Astrocyte of the cerebellum (primary cell): ENCODE measurements at regions not wholly inside any gene's neighbourhood (a gene's known extent, or its start where the extent isn't known, plus 50 kb on each side); places are given as distances from the start of the nearest gene placed in this dataset.
"Not testable (repeated sequence)": the region's sequence is repeated elsewhere in the genome, so short reads cannot be mapped to it uniquely, and the experiment has no call there.

Experiments
- DNase-seq: peaks from one replicate; pipeline ENCODE4 v3.0.0-alpha.2; 2011; ENCODE audit warnings: low read depth
- H3K4me3 ChIP-seq: 2 replicates; pipeline ENCODE4 v1.5.1; 2011; ENCODE audit warnings: mild to moderate bottlenecking, low read depth, low read length, moderate library complexity
- in situ Hi-C: cut with HindIII; loops from 2 replicates; pipeline ENCODE4 v1.10.0; 2017; ENCODE audit warnings: low sequenced_read_pairs
- TF ChIP-seq, protein P1 (sequence below): IDR thresholded peaks from 2 replicates; pipeline ENCODE4 v1.5.1; 2012; ENCODE audit warnings: low read length, low read depth, moderate library complexity, mild to moderate bottlenecking; ENCODE audit errors: missing control alignments

DNA sequence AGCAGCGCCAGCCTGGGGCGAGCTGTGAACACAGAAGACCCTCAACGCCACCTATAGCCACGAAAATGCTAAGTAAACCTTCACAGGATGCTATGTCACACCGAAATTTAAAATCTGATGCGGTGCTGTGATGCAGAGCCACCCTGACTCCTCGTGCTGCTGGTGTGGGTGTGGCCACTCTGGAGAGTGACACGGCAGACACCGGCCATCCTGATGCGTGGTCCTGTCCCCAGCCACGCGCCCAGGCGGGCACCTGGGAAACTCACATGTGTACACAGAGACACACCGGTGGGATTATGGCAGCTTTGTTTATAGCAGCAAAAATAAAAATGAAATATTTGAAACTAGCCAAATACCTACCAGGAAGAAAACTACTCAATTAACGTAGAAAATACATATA lies 138.3 kb upstream of the SFSWAP start:
- no peak for DNase-seq
- in situ Hi-C loops, result no loop called here
- TF ChIP-seq, protein P1, sequence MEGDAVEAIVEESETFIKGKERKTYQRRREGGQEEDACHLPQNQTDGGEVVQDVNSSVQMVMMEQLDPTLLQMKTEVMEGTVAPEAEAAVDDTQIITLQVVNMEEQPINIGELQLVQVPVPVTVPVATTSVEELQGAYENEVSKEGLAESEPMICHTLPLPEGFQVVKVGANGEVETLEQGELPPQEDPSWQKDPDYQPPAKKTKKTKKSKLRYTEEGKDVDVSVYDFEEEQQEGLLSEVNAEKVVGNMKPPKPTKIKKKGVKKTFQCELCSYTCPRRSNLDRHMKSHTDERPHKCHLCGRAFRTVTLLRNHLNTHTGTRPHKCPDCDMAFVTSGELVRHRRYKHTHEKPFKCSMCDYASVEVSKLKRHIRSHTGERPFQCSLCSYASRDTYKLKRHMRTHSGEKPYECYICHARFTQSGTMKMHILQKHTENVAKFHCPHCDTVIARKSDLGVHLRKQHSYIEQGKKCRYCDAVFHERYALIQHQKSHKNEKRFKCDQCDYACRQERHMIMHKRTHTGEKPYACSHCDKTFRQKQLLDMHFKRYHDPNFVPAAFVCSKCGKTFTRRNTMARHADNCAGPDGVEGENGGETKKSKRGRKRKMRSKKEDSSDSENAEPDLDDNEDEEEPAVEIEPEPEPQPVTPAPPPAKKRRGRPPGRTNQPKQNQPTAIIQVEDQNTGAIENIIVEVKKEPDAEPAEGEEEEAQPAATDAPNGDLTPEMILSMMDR, result no peak
- no peak overlapping the region for H3K4me3 ChIP-seq

DNA sequence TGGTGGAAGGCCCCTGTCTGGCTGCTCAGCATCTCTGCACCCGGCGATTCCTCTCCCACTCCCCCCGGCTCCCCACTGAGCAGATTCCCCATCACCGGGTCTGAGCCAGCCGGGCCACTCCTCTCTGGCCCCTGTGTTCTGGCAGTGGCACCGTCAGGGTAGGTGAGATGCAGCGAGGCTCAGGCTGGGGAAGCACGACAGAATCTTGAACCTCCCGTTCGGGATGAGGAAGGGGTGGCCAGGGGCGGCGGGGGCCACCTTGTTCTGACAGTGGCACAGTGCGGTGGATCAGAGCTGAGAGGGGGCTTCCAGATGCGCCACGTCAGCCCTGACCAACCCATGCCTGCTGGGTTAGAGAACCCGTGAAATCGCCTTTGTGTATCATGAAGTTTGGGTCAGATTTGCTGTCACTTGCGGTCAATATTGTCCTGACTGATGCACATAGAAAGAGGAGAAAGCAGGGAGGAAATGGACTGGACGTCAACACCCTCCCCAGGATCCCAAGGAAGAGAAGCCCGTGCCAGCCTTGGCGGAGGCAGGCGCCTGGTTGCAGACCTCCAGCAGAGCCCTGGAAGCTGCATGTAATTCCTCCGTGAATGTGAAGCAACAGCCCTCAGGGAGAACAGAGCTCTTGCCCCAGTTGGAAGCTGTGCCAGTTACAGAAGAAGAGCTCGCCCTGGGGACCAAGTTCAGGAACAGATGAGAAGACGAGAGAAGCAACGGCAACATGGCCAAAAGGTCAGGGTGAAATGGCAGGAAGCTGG lies 137.1 kb upstream of the SFSWAP start:
- in situ Hi-C loops, result no loop called here
- no peak for DNase-seq
- TF ChIP-seq, protein P1, result no peak
- no peak overlapping the region for H3K4me3 ChIP-seq

DNA sequence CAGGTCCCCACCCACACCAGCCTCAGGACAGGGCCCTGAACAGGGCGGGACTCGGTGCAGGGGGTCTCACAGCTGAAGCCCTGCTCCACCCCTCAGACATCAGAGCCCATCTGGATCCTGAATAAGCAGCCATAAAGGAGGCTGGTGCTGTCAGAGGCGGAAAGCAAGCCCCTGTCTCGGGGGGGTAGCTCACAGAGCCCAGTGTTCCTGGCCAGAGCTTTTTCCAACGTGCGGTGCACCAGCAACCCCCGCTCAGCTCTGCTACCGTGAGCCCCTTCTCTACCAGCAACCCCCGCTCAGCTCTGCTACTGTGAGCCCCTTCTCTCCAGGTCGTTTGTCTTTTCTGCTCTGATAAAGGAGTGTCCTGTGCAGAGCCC lies 136.5 kb upstream of the SFSWAP start:
- DNase-seq, result no peak
- H3K4me3 ChIP-seq, result no peak overlapping the region
- TF ChIP-seq, protein P1, result no peak
- in situ Hi-C loops, result no loop called here

DNA sequence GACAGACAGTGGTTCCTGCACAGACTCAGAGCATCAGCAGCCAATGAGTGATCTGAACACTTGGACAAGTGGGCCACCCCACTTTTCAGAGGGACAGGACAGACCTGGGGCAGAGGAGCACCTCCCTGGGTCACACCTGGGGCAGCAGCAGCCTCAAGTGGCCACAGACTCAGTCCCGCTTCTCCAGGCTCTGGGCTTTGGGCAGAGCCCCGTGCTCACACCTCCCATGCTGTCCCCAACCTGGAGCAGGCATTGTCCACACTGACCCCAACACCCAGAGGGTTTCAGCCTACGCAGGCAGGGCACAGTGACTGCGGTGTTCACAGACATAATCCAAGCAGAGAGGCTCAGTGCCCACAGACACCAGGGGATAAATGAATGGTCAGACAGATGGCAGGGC lies 135.5 kb upstream of the SFSWAP start:
- in situ Hi-C loops, result no loop called here

DNA sequence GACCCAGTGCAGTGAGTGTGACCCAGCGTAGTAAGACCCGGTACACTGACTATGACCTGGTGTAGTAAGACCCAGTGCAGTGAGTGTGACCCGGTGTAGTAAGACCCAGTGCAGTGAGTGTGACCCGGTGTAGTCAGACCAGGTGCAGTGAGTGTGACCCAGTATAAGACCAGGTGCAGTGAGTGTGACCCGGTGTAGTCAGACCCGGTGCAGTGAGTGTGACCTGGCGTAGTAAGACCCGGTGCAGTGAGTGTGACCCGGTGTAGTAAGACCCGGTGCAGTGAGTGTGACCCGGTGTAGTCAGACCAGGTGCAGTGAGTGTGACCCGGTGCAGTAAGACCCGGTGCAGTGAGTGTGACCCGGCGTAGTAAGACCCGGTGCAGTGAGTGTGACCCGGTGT lies 134.2 kb upstream of the SFSWAP start:
- DNase-seq, in situ Hi-C loops: not testable (repeated sequence)

More for the DNA sequence above, 135.5 kb upstream of the SFSWAP start:
- no peak for DNase-seq
- H3K4me3 ChIP-seq, result no peak overlapping the region
- TF ChIP-seq, protein P1, result no peak

DNA sequence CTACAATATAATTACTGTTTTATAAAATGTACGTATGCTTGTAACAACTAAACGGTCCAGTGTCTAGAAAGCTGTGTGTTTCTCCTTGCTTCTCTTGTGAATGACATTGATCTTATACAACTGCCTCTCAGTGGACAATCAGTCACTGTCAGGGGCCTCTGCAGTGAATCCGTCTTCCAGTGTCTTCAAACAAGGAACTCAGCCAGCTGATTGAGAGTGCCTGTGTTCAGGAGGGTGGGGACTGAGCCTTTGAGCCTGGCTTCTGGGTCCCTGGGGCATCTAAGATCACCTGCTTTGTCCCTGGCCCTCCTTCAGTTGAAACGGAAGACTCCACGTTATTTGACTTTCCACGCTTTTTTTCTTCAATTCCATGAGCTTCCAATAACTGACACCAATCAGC lies 133.1 kb upstream of the SFSWAP start:
- DNase-seq, result no peak
- no peak overlapping the region for H3K4me3 ChIP-seq
- TF ChIP-seq, protein P1, result no peak
- in situ Hi-C loops, result no loop called here

More for the DNA sequence above, 134.2 kb upstream of the SFSWAP start:
- not testable (repeated sequence) for H3K4me3 ChIP-seq

DNA sequence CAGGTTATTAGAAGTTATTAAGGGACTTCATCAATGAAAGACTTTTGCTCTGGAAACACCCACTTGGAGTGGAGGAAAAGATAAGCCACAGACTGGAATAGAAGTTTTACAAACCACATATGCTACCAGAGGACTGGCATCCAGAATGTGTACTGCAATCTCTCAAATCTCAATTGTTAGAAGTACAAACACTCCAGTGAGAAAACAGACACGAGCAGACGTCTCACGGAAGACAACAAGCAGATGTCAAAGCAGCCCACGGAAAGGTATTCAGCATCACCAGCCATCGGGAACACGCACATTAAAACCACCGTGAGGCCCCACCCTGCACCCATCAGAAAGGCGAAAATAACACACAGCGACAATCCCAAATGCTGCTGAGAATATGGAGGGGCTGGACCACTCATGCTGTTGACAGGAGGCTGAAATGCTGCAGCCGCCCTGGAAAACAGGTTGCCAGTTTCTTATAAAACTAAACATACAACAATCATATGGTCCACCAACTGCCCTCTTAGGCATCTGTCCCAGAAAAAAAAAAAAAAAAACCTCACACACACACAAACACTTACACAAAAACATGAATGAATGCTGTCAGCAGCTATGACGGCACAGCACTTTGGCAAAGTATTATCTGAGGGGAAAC lies 131.9 kb upstream of the SFSWAP start:
- no peak overlapping the region for H3K4me3 ChIP-seq
- DNase-seq, result no peak
- in situ Hi-C loops, result no loop called here
- TF ChIP-seq, protein P1, result no peak
